GM18909 (cell line): ENCODE measurements at regions not wholly inside any gene's neighbourhood (a gene's known extent, or its start where the extent isn't known, plus 50 kb on each side); places are given as distances from the start of the nearest gene placed in this dataset.
A peak's percentile ranks its signal among the peaks of the same experiment; 100 is the strongest.

Source experiments
- ATAC-seq: cut with Tn5 transposase; IDR thresholded peaks from one replicate; pipeline ENCODE4 v1.9.1; 2021; ENCODE audit warnings: mild to moderate bottlenecking; ENCODE audit not compliant: unreplicated experiment, poor library complexity

- no peak for ATAC-seq
Measured at GRCh38 chr18:26745288-26746181, 120.0 kb downstream of the AQP4 start.

GRCh38 chr18:26741758-26742157 lies 123.7 kb downstream of the AQP4 start:
- ATAC-seq: no peak

GRCh38 chr18:26741048-26741447 lies 124.5 kb downstream of the AQP4 start:
- ATAC-seq: no peak

- ATAC-seq: no peak
Measured at GRCh38 chr18:26740396-26740795, 125.1 kb downstream of the AQP4 start.

GRCh38 chr18:26738706-26739105 lies 126.8 kb downstream of the AQP4 start:
- no peak for ATAC-seq

- no peak for ATAC-seq
Measured at GRCh38 chr18:26736301-26736700, 129.2 kb downstream of the AQP4 start.

DNA sequence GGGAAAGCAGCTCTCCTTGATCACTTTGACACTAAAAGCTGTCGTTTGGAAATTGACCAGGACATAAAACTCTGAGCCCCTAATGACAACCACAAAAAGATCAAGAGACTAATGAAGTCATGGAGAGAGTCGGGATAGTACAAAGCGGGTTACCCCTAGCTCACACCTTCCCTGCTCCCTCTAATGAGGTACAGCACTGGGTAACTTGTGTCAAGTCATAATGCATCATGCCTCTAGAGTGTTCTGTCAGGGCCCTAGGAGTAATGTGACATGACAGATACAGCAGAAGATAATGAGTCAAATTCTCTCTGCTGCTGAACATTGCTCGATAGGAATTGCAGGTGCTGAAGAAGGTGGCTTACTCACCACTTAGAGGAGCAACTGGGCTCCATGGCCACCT lies 130.7 kb downstream of the AQP4 start:
- no peak for ATAC-seq

DNA sequence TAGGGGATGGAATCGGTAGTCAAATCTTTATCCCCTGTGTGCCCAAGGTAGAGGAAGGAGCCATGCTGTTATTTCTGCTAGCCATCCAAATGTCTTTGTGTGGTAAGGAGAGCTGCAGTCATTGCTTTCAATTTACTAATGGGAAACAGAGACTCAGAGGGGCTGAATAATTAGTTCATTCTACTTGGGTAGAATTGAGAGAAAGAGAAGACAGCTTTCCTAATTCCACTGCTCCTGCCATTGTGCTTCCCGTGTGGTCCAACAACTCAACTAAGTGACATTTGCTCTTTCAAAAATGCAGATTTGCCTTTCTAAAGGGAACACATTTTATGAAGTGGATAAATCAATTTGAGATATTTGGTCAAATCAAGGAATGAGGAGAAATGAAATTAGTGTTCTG lies 136.1 kb downstream of the AQP4 start:
- no peak for ATAC-seq

GRCh38 chr18:26729008-26729407 lies 136.5 kb downstream of the AQP4 start:
- no peak for ATAC-seq

DNA sequence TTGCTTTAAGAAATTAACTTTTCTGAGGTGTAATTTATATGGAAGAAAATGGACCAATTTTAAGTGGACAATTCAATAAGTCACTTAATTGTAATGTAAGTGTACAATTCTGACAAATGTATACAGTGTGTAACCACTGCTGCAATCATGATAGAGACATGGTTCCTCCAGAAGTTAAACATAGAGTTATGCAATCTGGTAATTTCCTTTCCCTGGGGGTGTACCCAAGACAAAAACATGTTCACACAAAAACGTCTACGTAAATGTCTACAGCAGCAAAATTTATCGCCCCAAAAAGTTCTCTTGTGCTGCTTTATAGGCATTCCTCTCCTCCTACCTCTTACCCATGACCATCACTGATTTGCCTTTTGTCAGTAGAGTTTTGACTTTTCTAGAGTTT lies 141.5 kb downstream of the AQP4 start:
- ATAC-seq: no peak

- ATAC-seq: no peak
Measured at GRCh38 chr18:26722565-26722931, 143.0 kb downstream of the AQP4 start.

DNA sequence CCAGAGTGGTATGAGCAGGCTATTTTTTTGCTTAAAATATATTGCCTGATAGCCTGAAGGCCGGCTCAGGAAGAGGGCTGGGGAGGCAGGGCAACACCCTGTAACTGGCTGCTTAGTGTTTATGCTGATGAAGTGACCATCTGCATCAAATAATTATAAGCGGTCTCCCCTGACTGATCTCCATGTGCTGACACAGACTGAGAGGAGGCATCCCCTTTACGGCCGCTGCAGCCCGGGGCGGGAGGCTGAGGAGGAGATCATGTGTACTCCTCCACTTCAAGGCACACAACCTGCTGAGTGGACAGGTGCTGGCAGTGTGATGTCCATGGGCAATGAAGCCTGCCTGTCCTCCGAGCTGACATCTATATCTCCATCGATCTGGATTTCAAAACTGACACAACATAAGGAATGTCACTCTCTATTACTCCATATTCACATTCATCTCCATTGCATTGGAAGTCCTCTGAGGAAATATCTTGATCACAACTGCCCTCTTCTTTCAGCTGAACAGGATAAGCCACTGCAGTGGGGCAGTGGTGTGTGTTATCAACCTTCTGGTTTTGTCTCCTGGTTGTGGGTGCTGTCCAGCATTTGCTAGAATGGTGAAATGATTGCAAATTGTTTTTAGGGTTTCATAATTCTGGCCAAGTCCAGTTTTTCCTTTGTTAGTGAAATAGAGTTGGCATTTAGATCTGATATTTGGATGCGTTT lies 143.5 kb downstream of the AQP4 start:
- ATAC-seq: no peak

GRCh38 chr18:26719896-26720295 lies 145.6 kb downstream of the AQP4 start:
- no peak for ATAC-seq

DNA sequence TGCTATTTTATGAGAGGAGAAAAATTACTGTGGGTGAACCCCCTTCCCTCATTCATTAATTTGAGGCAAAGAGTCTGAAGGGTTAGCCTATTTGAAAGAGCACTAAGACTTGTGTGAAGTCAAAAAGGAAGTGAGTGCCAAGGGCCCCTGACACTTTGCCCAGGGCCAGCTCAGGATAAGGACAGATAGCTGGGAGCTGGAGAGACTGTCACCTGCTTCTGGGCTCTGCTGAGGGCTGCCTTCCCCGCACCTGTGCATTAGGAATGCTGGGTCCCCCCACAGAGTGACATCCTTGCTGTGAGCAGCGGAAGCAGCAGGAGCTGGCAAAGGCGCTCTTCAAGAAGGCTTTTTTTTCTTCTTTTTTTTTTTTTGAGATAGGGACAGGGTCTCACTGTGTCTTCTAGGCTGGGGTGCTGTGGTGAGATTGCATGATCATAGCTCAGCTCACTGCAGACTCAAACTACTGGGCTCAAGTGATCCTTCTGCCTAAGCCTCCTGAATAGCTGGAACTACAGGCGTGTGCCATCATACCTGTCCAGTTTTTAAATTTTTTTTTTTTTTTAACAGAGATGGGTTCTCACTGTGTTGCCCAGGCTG lies 148.3 kb downstream of the AQP4 start:
- no peak for ATAC-seq

DNA sequence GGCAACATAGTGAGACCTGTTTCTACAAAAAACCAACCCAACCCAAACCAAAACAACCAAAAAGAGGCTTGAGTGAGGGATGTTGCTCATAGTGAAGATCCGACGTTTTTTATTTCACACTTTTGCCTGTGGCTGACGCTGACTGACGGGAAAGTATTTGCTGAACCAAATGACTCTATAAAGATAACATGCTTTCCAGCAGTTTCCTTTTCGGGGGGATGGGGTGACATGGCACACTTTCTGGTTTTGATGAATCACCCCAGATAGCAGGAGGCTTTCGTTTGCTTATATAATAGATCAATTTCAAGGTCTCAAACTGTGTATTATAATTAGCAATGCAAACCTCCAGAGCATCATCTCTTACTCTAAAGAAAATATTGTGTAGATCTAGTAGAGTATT lies 150.8 kb downstream of the AQP4 start:
- no peak for ATAC-seq

DNA sequence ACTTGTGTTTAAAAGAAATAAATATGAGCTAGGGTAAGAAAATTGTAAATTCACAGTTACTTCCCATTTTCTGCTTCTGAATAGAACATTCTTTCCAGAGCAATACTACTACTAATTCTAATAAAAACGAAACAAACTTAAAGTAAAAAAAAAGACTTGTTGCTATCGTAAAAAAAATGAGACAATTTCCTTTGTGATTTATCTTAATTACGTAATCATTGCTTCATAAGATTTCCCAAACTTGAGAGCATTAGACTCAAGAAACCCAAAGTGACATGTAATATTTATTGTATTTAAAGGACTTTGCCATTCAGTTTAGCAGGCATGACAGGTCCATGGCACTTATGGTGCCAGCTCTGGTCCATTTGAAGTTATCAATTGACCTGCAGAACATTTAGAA lies 153.8 kb downstream of the AQP4 start:
- ATAC-seq: no peak

DNA sequence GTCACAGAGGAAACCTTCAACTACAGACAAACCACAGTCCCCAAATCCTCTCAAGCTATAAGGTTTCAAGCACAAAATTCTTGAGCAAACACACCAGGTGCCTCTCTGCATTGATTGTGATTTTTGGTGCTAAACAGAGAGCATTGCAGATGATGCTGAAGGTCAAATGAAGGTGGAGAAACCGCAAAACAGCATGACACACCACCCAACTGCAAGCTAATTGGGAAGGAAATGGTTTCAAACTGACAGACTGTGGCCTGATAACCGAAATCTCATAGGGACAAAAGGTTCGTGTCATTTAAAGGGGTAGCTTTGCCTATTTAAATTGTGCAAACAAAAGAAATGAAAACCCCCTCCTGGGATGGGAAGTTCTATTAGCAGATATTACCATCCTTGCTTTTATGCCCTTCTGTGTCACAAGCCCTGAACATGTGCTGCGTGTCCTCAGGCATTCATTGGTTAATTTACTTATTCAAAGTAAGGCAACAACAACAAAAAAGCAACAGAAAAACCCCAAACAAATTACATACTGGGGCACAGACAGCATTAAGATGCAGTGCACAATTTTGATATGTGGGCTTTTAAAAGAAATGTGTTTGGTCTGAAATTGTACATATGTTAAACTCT lies 154.9 kb downstream of the AQP4 start:
- peak; percentile 91 for ATAC-seq

DNA sequence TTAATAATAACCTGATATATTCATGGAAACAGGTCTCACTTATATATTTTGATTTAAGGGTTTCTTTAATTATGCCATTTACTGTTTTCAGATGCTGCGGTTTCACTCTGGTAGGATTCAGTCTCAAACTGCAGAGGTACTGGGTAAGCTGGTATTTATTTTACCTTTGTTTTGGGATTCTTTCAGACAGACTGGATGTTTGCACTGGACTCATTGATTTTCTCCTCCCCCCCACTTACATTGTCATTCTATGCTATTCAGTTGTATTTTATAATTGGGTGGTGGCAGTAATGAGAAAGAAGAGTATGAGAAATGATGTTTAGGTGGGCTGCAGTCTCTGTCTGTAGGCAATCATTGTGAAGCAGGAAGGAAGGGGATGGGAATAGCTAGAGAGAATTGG lies 155.6 kb downstream of the AQP4 start:
- ATAC-seq: no peak

DNA sequence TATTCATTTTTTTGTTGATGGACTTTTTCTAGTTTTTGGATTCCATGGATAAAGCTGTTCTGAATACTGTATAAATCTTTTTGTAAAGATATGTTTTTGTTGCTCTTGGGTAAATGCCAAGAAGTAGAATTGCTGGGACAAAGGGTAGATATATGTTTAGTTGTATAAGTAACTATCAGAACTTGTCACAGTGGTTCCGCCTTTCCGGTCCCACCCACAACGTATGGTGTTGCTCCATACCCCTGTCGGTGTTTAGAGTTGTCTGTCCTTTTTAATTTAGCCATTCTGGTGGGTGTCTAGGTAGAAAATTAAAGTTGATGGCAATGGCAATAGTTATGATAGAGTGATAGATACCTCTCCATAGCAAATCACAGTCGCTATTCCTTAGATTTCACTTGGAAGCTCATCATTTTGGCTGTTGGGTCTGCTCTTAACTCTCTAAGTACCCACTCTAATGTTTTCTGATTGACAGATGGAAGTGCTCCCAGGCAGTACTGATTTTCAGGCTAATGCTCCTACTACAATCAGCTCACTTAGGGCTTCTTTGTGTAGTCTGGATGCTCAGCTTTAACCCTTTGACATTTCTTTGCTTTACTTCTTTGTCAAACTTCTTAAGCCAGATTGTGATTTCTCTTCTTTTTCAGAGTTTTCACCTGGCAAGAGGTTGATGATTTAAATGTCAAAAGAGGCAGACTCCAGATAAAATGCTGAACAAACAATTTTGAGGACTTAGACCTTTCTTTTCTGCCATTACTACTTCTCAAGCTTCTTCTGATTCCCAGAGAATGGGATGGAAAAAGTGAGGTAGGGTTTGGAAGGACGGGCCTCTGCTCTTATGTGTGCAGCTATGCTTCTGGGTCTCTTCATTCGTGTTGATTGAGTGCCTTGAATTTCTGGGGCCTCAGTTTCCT lies 156.4 kb downstream of the AQP4 start:
- no peak for ATAC-seq

DNA sequence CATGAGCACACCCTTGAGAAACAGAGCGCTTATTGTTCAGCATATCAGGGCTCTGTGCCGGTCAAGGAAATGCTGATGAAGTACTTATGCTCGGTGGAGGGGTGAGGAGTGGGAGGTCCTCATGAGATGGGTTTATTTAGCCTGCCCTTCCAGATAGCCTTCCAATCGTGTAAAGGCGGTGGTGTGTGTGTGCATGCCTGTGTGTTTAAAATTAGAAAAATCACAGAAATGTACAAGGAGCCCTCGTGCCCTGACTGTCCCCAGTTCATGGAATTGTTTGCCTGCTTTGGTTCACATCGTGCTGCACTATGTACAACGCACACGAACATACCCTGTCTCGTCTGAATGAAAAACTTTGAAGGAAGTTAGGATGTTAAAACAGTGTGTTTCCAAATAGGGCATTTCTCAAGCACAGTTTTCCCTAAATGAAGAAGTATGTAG lies 158.6 kb downstream of the AQP4 start:
- no peak for ATAC-seq
